AG10803 (cell line): ENCODE measurements at regions not wholly inside any gene's neighbourhood (a gene's known extent, or its start where the extent isn't known, plus 50 kb on each side); places are given as distances from the start of the nearest gene placed in this dataset.

Source experiments
- DNase-seq: peaks from one replicate; pipeline ENCODE4 v3.0.0; 2010; ENCODE audit warnings: low read depth
- H3K4me3 ChIP-seq: 2 replicates; pipeline ENCODE4 v1.5.1; 2011; ENCODE audit warnings: mild to moderate bottlenecking, low read length, control low read depth
- CTCF ChIP-seq: conservative IDR thresholded peaks from 2 replicates; pipeline ENCODE4 v1.5.1; 2011; ENCODE audit warnings: mild to moderate bottlenecking, low read length, control low read depth, inconsistent platforms

GRCh38 chr9:135224921-135225541, 137.6 kb downstream of the OLFM1 start:
- no peak for TF ChIP-seq CTCF
- H3K4me3 ChIP-seq: no peak overlapping the region
- DNase-seq: no peak

- H3K4me3 ChIP-seq: no peak overlapping the region
- TF ChIP-seq CTCF: no peak
- DNase-seq: no peak
Measured at GRCh38 chr9:135225619-135226228, 138.3 kb downstream of the OLFM1 start.

- DNase-seq: no peak
- H3K4me3 ChIP-seq: no peak overlapping the region
- no peak for TF ChIP-seq CTCF
Measured at GRCh38 chr9:135226369-135227050, 139.0 kb downstream of the OLFM1 start.

DNA sequence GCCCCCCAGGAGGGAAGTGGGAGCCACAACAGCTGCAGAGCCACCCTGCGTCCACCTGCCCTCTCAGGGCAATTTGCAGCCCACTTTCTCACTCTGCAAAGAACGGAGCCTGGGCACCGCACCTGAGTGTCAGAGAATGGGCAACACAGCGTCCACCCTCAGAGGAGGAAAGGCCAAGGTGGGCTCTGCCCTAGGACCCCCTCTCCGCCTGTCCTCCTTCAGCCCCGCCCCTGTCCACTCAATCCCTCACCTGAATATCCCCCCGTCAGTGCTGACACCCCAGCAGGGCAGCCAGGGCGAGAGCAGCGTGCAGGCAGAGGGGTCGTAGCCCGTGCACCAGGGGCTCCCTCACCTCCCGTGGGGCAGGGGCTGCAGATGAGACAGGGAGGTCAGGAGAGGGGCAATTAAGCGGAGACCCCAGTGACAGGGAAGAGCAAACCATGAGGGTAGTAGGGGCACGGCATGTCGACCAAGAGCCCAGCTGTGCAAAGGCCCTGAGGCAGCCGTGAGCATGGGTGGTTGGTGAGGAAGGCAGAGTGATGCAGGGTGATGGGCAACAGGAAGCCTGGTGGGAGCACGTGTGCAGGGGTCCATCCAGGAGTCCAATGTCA, 140.3 kb downstream of the OLFM1 start:
- no peak for DNase-seq
- H3K4me3 ChIP-seq: no peak overlapping the region
- TF ChIP-seq CTCF: no peak

DNA sequence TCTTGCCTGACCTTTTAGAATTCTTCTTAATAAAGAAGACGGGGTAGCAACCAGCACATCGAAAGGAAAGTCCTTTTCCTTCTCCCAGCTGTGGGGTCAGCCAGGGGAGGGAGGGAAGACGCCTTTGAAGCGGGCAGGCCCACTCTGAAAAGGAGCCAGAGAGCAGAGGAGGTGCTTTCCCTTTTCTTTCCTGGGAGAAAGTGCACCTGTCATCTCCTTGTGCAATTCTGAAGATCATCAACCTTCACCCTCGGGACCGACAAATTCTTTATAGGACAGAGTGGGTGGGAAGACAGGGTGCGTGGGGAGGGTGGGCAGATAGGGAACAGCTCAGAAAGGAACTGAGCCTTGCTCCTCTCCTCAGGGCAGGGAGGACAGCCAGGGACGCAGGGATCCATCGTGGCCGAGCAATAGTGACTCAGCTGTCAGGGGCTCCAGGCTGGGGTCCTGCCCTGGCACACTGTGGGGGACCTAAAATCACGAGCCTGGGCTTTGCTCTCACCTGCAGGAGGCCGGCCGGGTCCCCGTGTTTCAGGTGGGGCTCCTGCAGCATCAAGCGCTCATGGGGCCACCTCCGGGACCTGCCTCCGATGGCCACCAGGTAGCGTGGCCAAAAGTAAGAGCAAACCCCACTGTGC, 141.0 kb downstream of the OLFM1 start:
- no peak for TF ChIP-seq CTCF
- H3K4me3 ChIP-seq: no peak overlapping the region

GRCh38 chr9:135228983-135229625, 141.6 kb downstream of the OLFM1 start:
- no peak for TF ChIP-seq CTCF
- H3K4me3 ChIP-seq: no peak overlapping the region
- DNase-seq: no peak

More for the DNA sequence above, 141.0 kb downstream of the OLFM1 start:
- DNase-seq: no peak
